NCI-H69 (cell line): ENCODE measurements at regions not wholly inside any gene's neighbourhood (a gene's known extent, or its start where the extent isn't known, plus 50 kb on each side); places are given as distances from the start of the nearest gene placed in this dataset.
"Not testable (repeated sequence)": the region's sequence is repeated elsewhere in the genome, so short reads cannot be mapped to it uniquely, and the experiment has no call there.

Source experiments
- DNase-seq: peaks from one replicate; lab custom pipeline; 2025; lab: John Stamatoyannopoulos, UW

GRCh38 chr5:38148021-38148625 is 110.2 kb upstream of the EGFLAM start:
- no peak for DNase-seq

GRCh38 chr5:38143384-38143783 is 115.0 kb upstream of the EGFLAM start:
- DNase-seq: no peak

GRCh38 chr5:38141665-38142064 is 116.7 kb upstream of the EGFLAM start:
- DNase-seq: no peak

- no peak for DNase-seq
Measured at GRCh38 chr5:38138574-38138973, 119.8 kb upstream of the EGFLAM start.

- no peak for DNase-seq
Measured at GRCh38 chr5:38135486-38136039, 122.8 kb upstream of the EGFLAM start.

- DNase-seq: no peak
Measured at GRCh38 chr5:38134810-38135209, 123.5 kb upstream of the EGFLAM start.

GRCh38 chr5:38134294-38134693 is 124.1 kb upstream of the EGFLAM start:
- not testable (repeated sequence) for DNase-seq

- no peak for DNase-seq
Measured at GRCh38 chr5:38131686-38132085, 126.7 kb upstream of the EGFLAM start.

- DNase-seq: no peak
Measured at GRCh38 chr5:38124321-38124720, 134.0 kb upstream of the EGFLAM start.

- no peak for DNase-seq
Measured at GRCh38 chr5:38121420-38121819, 136.9 kb upstream of the EGFLAM start.

GRCh38 chr5:38119836-38120235 is 138.5 kb upstream of the EGFLAM start:
- no peak for DNase-seq

- DNase-seq: no peak
Measured at GRCh38 chr5:38117784-38118479, 140.4 kb upstream of the EGFLAM start.

GRCh38 chr5:38115318-38115827 is 143.0 kb upstream of the EGFLAM start:
- DNase-seq: no peak

GRCh38 chr5:38113880-38114279 is 144.5 kb upstream of the EGFLAM start:
- no peak for DNase-seq

- DNase-seq: no peak
Measured at GRCh38 chr5:38113456-38113855, 144.9 kb upstream of the EGFLAM start.

- no peak for DNase-seq
Measured at GRCh38 chr5:38112938-38113337, 145.4 kb upstream of the EGFLAM start.

- no peak for DNase-seq
Measured at GRCh38 chr5:38110130-38110529, 148.2 kb upstream of the EGFLAM start.

GRCh38 chr5:38107096-38107495 is 151.3 kb upstream of the EGFLAM start:
- no peak for DNase-seq

- no peak for DNase-seq
Measured at GRCh38 chr5:38105801-38106200, 152.6 kb upstream of the EGFLAM start.

GRCh38 chr5:38105231-38105570 is 153.2 kb upstream of the EGFLAM start:
- no peak for DNase-seq

- no peak for DNase-seq
Measured at GRCh38 chr5:38104497-38105230, 153.7 kb upstream of the EGFLAM start.

- no peak for DNase-seq
Measured at GRCh38 chr5:38101897-38102296, 156.5 kb upstream of the EGFLAM start.
